Stimulated activated CD8-positive, alpha-beta memory T cell treated with anti-CD3 and anti-CD28 coated beads, Interleukin-7, amount 100 ng/mL, for 1 hour (primary cell): ENCODE measurements at regions not wholly inside any gene's neighbourhood (a gene's known extent, or its start where the extent isn't known, plus 50 kb on each side); places are given as distances from the start of the nearest gene placed in this dataset.
"Not testable (repeated sequence)": the region's sequence is repeated elsewhere in the genome, so short reads cannot be mapped to it uniquely, and the experiment has no call there.

Source experiments
- DNase-seq, 2 donors: peaks; one replicate each; pipeline ENCODE4 v3.0.0-alpha.2; 2020; ENCODE audit warnings: low read depth in 2 of 2

DNA sequence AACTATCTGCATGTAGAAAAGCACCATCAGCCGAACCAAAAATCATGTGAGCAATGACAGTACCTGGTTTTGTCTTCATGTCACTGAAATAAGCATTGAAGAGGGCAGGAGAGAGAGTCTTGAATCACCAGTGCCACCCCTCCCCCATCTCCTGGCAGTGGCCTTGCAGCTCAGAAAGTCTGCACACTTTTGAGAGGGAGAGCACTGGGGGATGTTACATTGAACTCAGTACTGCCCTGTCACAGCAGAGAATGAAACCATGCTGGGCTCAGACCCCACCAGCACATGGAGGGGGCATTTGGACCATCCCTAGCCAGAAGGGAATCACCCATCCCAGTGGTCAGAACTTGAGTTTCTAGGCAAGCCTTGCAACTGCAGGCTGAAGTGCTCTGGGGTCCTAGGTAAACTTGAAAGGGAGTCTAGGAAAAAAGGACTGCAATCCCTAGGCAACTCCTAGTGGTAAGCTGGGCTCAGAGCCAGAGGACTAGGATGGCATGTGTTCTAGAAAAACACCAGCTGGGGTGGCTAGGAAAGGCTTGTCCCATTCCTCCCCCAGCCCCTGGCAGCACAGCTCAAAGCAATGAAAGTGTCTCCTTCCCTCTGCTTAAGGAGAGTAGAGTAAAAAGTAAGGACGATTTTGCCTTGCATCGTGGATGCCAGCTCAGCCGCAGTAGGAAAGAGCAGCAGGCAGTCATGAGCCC is 259.9 kb upstream of the MYT1L start:
- no peak for DNase-seq

DNA sequence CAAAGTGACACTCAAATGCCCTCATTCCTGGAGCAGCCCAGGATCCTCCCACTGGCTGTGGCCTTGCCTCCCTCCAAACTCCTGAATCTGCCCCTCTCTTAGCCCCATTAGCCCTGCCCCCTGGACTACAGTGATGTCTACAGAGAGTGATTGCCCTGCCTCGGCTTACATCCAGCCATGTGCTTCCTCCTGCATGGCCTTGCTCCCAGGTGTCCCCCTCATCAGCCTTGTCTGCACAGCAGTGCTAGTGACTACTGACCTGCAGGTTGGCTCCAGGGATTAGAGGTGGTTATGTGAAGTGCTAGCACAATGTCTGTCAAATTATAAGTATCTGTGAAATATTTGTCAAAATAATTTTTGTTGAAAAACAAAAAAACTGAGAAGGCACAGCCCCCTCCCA is 259.1 kb upstream of the MYT1L start:
- no peak for DNase-seq

GRCh38 chr2:2588777-2589176 is 257.7 kb upstream of the MYT1L start:
- DNase-seq, result no peak

DNA sequence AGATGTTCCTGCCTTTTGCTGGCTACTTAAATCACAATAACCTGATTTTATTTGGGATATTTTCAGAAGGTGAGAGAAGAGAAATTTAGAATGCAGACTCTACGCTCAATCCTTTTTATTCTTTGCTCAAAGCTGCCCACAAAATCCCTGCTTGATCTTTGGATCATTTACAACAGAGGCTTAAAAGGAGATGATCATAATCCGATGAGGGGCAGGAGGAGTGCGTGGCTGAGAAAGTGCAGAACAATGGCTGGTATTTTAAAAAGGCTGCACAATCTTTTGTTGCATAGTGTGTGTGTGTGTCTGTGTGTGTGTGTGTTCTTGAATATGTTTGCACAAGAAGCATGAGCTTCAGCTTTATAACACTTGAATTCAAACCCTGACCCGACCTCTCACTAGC is 256.3 kb upstream of the MYT1L start:
- no peak for DNase-seq

- no peak for DNase-seq
Measured at GRCh38 chr2:2586931-2587330, 255.9 kb upstream of the MYT1L start.

GRCh38 chr2:2586068-2586776 is 255.1 kb upstream of the MYT1L start:
- DNase-seq, result no peak

GRCh38 chr2:2582998-2583545 is 252.0 kb upstream of the MYT1L start:
- no peak for DNase-seq

DNA sequence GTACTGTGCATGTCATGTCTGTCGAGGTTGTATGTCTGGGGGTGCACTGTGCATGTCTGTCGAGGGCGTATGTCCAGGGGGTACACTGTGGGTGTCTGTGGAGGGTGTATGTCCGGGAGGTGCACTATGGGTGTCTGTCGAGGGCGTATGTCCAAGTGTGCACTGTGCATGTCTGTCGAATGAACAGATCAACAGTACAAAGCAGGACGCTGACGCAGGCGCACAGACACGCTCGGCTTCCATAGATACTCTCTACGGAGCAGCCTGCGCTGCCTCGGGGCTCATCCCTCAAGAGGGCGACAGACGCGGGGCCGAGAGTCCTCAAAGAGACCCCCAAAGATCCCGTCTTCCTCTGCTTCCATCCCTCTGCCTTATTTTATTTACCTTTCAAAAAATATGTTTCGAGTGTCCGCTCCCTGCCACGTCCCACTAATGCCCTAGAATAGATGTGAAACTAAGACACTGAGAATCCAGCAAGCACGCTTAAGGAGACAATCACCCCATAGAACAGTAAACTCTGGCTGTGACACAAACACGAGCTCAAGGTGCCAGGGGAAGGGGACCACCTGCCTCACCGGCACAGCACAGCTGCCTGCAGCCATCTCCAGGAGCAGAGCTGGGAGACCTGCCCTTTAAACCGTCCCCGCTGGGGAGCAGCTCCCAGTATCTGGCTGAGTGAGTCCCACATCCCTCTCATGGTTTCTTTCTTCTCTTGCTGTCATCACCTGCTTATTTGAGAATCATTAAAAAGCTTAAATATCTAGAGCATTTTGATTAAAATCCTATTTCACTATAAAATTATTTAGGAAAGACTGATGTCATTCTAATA is 250.5 kb upstream of the MYT1L start:
- DNase-seq, result no peak

- not testable (repeated sequence) for DNase-seq
Measured at GRCh38 chr2:2580841-2581240, 249.8 kb upstream of the MYT1L start.

DNA sequence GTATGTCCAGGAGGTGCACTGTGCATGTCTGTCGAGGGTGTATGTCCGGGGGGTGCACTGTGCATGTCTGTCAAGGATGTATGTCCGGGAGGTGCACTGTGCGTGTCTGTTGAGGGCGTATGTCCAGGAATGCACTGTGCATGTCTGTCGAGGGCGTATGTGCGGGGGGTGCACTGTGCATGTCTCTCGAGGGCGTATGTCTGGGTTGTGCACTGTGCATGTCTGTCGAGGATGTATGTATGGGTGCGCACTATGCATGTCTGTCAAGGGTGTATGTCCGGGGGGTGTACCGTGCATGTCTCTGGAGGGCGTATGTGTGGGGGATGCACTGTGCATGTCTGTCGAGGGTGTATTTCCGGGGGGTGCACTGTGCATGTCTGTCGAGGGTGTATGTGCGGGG is 249.3 kb upstream of the MYT1L start:
- DNase-seq, result no peak

DNA sequence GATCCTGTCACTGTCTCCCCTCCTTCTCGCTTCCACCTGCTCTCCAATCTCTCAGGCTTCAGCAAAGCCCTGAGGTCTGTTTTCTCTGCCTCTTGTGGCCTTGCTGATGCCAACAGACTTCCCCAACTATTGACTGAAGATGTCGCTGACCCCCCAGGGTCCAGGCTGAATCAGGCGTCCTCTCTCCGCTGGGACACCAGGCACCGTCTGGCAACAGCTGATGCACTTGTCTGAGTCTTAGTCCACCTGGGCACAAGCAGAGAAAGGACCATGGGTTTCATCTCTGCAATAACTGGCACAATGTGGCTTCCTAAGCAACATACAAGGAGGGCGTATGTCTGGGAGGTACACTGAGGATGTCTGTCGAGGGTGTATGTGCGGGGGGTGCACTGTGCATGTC is 248.7 kb upstream of the MYT1L start:
- no peak for DNase-seq

GRCh38 chr2:2577407-2577831 is 246.3 kb upstream of the MYT1L start:
- no peak for DNase-seq

- no peak for DNase-seq
Measured at GRCh38 chr2:2575870-2576386, 244.9 kb upstream of the MYT1L start.

- no peak for DNase-seq
Measured at GRCh38 chr2:2575181-2575577, 244.1 kb upstream of the MYT1L start.

DNA sequence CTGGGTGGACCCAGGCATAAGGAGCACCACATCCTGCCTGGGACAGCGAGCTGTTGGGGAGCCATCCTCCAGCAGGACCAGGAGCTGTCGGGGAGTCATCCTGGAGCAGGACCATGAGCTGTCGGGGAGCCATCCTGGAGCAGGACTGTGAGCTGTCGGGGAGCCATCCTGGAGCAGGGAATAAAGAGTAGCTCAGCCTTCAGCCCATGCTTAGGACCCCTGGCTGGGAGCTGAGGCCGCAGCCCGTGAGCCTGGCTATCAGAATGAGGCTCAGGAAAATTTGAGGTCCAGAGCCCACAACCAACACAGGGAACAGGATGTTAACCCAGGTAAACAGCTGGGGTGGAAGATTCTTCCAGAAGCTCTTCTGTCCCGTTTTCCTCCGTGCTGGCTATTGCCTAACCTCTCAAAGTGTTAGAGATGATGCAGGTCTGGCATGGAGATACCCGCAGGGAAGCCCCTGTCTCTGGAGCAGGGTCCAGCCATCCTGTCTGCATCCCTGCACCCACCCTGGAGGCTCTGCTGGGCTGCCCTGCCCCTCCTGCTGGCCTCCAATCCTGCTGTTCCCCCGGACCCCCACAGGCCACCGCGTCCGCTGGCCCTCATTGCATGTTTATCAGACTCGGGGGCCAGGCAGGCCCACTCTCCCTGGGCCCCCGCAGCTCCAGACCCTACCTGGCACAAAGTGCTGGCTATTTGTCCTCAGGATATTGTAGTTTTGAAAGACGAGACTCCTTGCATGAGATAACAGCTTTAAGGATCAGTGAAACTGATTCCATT is 243.5 kb upstream of the MYT1L start:
- no peak for DNase-seq

- no peak for DNase-seq
Measured at GRCh38 chr2:2573658-2574293, 242.7 kb upstream of the MYT1L start.

DNA sequence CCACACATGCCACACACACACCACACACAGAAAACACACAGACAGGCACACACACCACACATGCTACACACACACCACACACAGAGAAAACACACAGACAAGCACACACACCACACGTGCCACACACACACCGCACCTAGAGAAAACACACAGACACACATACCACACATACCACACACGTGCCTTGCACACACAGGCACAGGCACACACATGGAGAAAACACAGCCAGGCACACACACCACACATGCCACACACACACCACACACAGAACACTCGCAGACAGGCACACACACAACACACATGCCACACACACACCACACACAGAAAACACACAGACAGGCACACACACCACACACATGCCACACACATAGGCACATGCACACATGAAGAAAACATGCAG is 242.1 kb upstream of the MYT1L start:
- no peak for DNase-seq

DNA sequence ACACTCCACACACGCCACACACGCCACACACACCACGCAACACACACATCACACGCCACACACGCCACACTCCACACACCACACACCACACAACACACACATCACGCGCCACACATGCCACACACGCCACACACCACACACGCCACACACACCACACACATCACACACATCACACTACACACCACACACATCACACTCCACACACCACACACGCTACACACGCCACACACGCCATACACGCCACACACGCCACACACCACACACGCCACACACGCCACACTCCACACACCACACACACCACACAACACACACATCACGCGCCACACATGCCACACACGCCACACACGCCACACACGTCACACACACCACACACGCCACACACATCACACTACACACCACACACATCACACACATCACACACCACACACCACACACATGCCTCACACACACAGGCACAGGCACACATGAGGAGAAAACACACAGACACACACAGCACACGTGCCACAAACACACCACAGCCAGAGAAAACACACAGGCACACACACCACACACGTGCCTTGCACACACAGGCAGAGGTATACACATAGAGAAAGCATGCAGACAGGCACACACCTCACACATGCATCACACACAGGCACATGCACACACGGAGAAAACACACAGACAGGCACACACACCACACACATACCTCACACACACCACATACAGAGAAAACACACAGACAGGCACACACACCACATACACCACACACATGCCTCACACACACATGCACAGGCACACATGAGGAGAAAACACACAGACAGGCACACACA is 241.5 kb upstream of the MYT1L start:
- no peak for DNase-seq

DNA sequence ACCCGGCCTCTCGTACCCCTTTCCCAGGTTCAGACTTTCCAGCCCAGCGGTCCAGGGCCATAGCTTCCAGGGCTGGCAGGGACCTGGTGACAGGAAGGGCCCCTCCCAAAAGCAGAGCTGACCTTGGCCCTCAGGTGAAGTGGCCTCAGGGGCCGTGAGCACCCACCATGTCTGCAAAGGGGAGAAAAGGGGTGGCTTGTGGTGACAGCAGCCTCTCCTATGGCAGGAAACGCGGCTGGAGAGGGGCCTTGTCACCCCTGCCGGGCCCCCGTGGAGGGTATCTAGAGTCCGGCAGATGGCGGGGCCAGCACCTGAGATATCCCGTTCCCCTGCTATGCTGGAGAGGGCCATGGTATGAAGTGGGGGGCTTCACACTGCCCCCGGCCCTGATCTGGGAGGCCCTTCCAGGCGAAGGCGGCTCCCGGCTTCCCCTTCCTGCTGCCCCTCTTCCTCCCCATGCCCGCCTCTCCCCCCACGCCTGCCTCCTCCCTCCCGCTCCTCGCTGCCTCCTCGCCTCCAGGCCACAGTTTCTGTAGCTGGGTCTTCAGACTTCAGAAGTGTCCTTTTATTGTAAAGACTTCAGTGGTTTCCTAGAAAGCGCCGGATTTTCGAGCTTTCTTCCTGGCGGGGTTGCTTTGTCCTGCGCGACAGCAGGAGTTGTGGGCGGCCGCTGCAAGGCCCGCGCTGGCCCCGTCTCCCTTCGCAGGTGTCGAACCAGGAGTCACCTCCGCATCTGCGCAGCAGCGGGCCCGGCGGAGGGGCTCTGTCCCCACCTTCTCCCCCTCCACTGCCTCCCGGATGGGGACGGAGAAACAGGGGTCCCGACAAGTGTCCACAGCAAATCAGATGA is 240.5 kb upstream of the MYT1L start:
- DNase-seq, result no peak
